ENCODE measurements at regions not wholly inside any gene's neighbourhood (a gene's known extent, or its start where the extent isn't known, plus 50 kb on each side); places are given as distances from the start of the nearest gene placed in this dataset.
"Not testable (repeated sequence)": the region's sequence is repeated elsewhere in the genome, so short reads cannot be mapped to it uniquely, and the experiment has no call there.

GRCh38 chr11:96875712-96876111 is 485.9 kb downstream of the JRKL start:
- Histone ChIP-seq H3K4me3 (ENCODE audit: insufficient read depth, low read length, poor library complexity, severe bottlenecking) (no peak overlapping the region), H2AFZ (ENCODE audit: low read depth, low read length, severe bottlenecking) (no peak overlapping the region), H3K27ac (ENCODE audit: low read depth, low read length) (no peak overlapping the region), H3K9ac (ENCODE audit: low read length) (no peak overlapping the region), H3F3A (ENCODE audit: insufficient read depth) (no peaks in the 10 kb centered on the region), H3K9me3 (ENCODE audit: insufficient read depth, low read length) (no peaks in the 10 kb centered on the region), H3K4me2 (ENCODE audit: low read depth, low read length, poor library complexity, severe bottlenecking) (no peak overlapping the region), H3K79me2 (ENCODE audit: insufficient read depth, low read length) (no peaks in the 10 kb centered on the region), H4K20me1 (ENCODE audit: low read depth, low read length) (no peaks in the 10 kb centered on the region), H3K36me3 (ENCODE audit: low read length) (no peaks in the 10 kb centered on the region), H3K27me3 (ENCODE audit: low read length) (no peaks in the 10 kb centered on the region), H3K9me2 (replicated peaks; ENCODE audit: insufficient read depth, low read length) (no peaks in the 10 kb centered on the region)
- TF ChIP-seq EZH2phosphoT487 (conservative IDR thresholded peaks at IDR 0.05; ENCODE audit: low read length) (no peak), CTCF (IDR thresholded peaks at IDR 0.05; ENCODE audit: insufficient read depth, low read length, poor library complexity, severe bottlenecking) (no peak)

GRCh38 chr11:96878299-96879051 is 488.7 kb downstream of the JRKL start:
- no peak for TF ChIP-seq EZH2phosphoT487 (conservative IDR thresholded peaks at IDR 0.05; ENCODE audit: low read length)
- no peak for TF ChIP-seq CTCF (IDR thresholded peaks at IDR 0.05; ENCODE audit: insufficient read depth, low read length, poor library complexity, severe bottlenecking)
- Histone ChIP-seq H3K27ac (ENCODE audit: low read depth, low read length) (no peak overlapping the region), H3K9me2 (replicated peaks; ENCODE audit: insufficient read depth, low read length) (no peaks in the 10 kb centered on the region), H3K4me3 (ENCODE audit: insufficient read depth, low read length, poor library complexity, severe bottlenecking) (no peak overlapping the region), H3K9me3 (ENCODE audit: insufficient read depth, low read length) (no peaks in the 10 kb centered on the region), H3K9ac (ENCODE audit: low read length) (no peak overlapping the region), H3K36me3 (ENCODE audit: low read length) (no peaks in the 10 kb centered on the region), H3K79me2 (ENCODE audit: insufficient read depth, low read length) (no peaks in the 10 kb centered on the region), H3F3A (ENCODE audit: insufficient read depth) (no peaks in the 10 kb centered on the region), H4K20me1 (ENCODE audit: low read depth, low read length) (no peaks in the 10 kb centered on the region), H3K27me3 (ENCODE audit: low read length) (no peaks in the 10 kb centered on the region), H3K4me2 (ENCODE audit: low read depth, low read length, poor library complexity, severe bottlenecking) (no peak overlapping the region), H2AFZ (ENCODE audit: low read depth, low read length, severe bottlenecking) (no peak overlapping the region)

DNA sequence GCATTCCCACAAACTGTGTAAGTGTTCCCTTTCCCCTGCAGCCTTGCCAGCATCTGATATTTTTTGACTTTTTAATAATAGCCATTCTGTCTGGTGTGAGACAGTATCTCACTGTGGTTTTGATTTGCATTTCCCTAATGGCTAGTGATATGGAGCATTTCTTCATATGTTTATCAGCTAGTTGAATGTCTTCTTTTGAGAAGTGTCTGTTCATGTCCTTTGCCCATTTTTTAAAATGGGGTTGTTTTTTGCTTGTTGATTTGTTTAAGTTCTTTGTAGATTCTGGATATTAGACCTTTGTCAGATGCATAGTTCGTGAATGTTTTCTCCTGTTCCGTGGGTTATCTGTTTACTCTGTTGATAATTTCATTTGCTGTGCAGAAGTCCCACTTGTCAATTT is 492.8 kb downstream of the JRKL start:
- H3K4me2 ChIP-seq (ENCODE audit: low read depth, low read length, poor library complexity, severe bottlenecking); H3K36me3 ChIP-seq (ENCODE audit: low read length); H3F3A ChIP-seq (ENCODE audit: insufficient read depth); H4K20me1 ChIP-seq (ENCODE audit: low read depth, low read length); H3K79me2 ChIP-seq (ENCODE audit: insufficient read depth, low read length); H3K9me2 ChIP-seq (replicated peaks; ENCODE audit: insufficient read depth, low read length); H3K27ac ChIP-seq (ENCODE audit: low read depth, low read length); H3K9ac ChIP-seq (ENCODE audit: low read length); H2AFZ ChIP-seq (ENCODE audit: low read depth, low read length, severe bottlenecking); H3K27me3 ChIP-seq (ENCODE audit: low read length); H3K4me3 ChIP-seq (ENCODE audit: insufficient read depth, low read length, poor library complexity, severe bottlenecking); H3K9me3 ChIP-seq (ENCODE audit: insufficient read depth, low read length): not testable (repeated sequence)

DNA sequence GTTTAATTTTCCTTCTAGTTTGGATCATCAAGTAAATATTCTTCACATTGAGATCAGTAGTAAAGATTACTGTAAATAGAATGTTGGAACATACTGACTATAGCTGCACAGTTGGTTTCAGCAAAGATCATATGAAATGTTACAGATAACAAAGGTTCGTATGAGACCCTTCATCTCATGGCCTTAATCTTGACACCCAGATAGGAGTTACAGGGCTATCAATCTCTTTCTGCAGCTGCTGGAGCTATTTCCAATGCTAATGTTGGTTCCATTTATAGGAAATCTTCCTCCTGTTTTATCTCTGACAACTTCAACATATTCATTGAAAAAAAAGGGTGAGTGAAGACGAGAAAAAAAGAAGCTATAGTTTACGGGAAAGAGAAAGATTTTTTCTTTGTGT is 495.6 kb downstream of the JRKL start:
- TF ChIP-seq EZH2phosphoT487 (conservative IDR thresholded peaks at IDR 0.05; ENCODE audit: low read length) = no peak
- no peak for TF ChIP-seq CTCF (IDR thresholded peaks at IDR 0.05; ENCODE audit: insufficient read depth, low read length, poor library complexity, severe bottlenecking)
- Histone ChIP-seq H2AFZ (ENCODE audit: low read depth, low read length, severe bottlenecking) (no peak overlapping the region), H3K9me2 (replicated peaks; ENCODE audit: insufficient read depth, low read length) (no peaks in the 10 kb centered on the region), H3K36me3 (ENCODE audit: low read length) (no peaks in the 10 kb centered on the region), H3K27me3 (ENCODE audit: low read length) (no peaks in the 10 kb centered on the region), H4K20me1 (ENCODE audit: low read depth, low read length) (no peaks in the 10 kb centered on the region), H3K27ac (ENCODE audit: low read depth, low read length) (no peak overlapping the region), H3K9me3 (ENCODE audit: insufficient read depth, low read length) (no peaks in the 10 kb centered on the region), H3F3A (ENCODE audit: insufficient read depth) (no peaks in the 10 kb centered on the region), H3K9ac (ENCODE audit: low read length) (no peak overlapping the region), H3K4me2 (ENCODE audit: low read depth, low read length, poor library complexity, severe bottlenecking) (no peak overlapping the region), H3K79me2 (ENCODE audit: insufficient read depth, low read length) (no peaks in the 10 kb centered on the region), H3K4me3 (ENCODE audit: insufficient read depth, low read length, poor library complexity, severe bottlenecking) (no peak overlapping the region)
